PC-9 (cell line): ENCODE measurements at regions not wholly inside any gene's neighbourhood (a gene's known extent, or its start where the extent isn't known, plus 50 kb on each side); places are given as distances from the start of the nearest gene placed in this dataset.

Experiments used
- BruUV-seq: library from RNA; stranded (reverse); fragments of 400-500 nt; replicated peaks from 2 replicates; lab custom pipeline; 2021; lab: Mats Ljungman, UMichigan
- CTCF ChIA-PET: fragments of 300-600 bp; sonication (Branson Sonifier 250); formaldehyde crosslinking; loops from one replicate; lab custom pipeline; 2022; ENCODE audit warnings: antibody characterized with exemption; lab: Charles Lee
- POLR2A ChIA-PET: fragments of 300-600 bp; sonication (Branson Sonifier 250); formaldehyde crosslinking; loops from one replicate; lab custom pipeline; 2022; ENCODE audit warnings: antibody characterized with exemption; ENCODE audit not compliant: unreplicated experiment; lab: Charles Lee
- DNase-seq, 2 experiments: peaks; one replicate each; pipeline versions ENCODE4 v3.0.0 to v3.0.0-alpha.2; 2015 to 2022; ENCODE audit warnings: mixed read lengths in 1 of 2
- H2AFZ ChIP-seq: fragments of 200-600 bp; sonication (generic); 2 replicates; pipeline ENCODE4 v1.8.1; 2017; ENCODE audit warnings: antibody characterized with exemption
- H3F3A ChIP-seq: fragments of 200-600 bp; sonication (generic); 2 replicates; pipeline ENCODE4 v1.8.1; 2017; ENCODE audit warnings: antibody characterized with exemption, mild to moderate bottlenecking, low read depth; ENCODE audit not compliant: insufficient read depth
- H3K27ac ChIP-seq: fragments of 200-600 bp; sonication (generic); 2 replicates; pipeline ENCODE4 v1.6.1; 2016; ENCODE audit warnings: mixed run types
- H3K27me3 ChIP-seq: fragments of 200-600 bp; sonication (generic); 2 replicates; pipeline ENCODE4 v1.6.1; 2016; ENCODE audit warnings: low read depth, mixed run types; ENCODE audit not compliant: insufficient read depth
- H3K36me3 ChIP-seq: fragments of 200-600 bp; sonication (generic); 2 replicates; pipeline ENCODE4 v1.6.1; 2016; ENCODE audit warnings: low read depth, mixed run types
- H3K4me1 ChIP-seq: fragments of 200-600 bp; sonication (generic); replicated peaks from 2 replicates; pipeline ENCODE4 v1.6.1; 2016; ENCODE audit warnings: mixed run types; ENCODE audit not compliant: insufficient read depth
- H3K4me2 ChIP-seq: fragments of 200-600 bp; sonication (generic); 2 replicates; pipeline ENCODE4 v1.6.1; 2017; ENCODE audit warnings: mixed run types
- H3K4me3 ChIP-seq: fragments of 200-600 bp; sonication (generic); 2 replicates; pipeline ENCODE4 v1.6.1; 2016; ENCODE audit warnings: mixed run types
- H3K79me2 ChIP-seq: fragments of 200-600 bp; sonication (generic); 2 replicates; pipeline ENCODE4 v1.6.1; 2017; ENCODE audit warnings: low read depth, mixed run types
- H3K9me2 ChIP-seq: fragments of 200-600 bp; sonication (generic); 2 replicates; pipeline ENCODE4 v1.8.1; 2017; ENCODE audit warnings: mild to moderate bottlenecking; ENCODE audit not compliant: insufficient read depth
- H3K9me3 ChIP-seq: fragments of 200-600 bp; sonication (generic); 2 replicates; pipeline ENCODE4 v1.8.1; 2016; ENCODE audit warnings: low read depth; ENCODE audit not compliant: insufficient read depth
- H4K20me1 ChIP-seq: fragments of 200-600 bp; sonication (generic); 2 replicates; pipeline ENCODE4 v1.8.1; 2017; ENCODE audit not compliant: insufficient read depth
- EZH2 ChIP-seq: fragments of 200-600 bp; sonication (generic); IDR thresholded peaks from 2 replicates; pipeline ENCODE4 v1.8.0; 2017; ENCODE audit warnings: antibody characterized with exemption, low read depth
- intact Hi-C: fragments of 100-400 bp; cut with micrococcal nuclease; formaldehyde crosslinking; loops from one replicate; pipeline ENCODE4 v1.10.0; 2022; ENCODE audit not compliant: unreplicated experiment
- TF ChIP-seq, protein P1 (sequence below): fragments of 200-600 bp; sonication (generic); conservative IDR thresholded peaks from 2 replicates; pipeline ENCODE4 v1.6.1; 2017; ENCODE audit warnings: mixed run types, antibody characterized with exemption, mild to moderate bottlenecking, moderate library complexity

DNA sequence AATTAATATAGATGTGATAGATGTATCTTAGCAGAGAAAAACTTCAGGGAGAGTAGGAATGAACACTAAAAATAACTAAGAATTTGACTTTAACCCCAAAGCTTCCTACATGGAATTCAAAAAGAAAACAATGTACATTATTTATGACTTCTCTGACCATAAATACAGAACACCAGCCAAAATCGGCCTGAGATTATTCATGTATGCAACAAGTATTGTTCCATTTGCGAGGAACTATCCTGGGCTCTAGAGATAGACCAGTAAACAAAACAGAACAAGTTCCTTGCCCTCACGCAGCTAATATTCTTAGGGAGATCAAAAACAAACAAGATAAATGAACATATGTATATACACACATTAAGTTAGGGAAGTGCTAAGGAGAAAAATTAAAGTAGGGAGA lies 432.3 kb upstream of the SOX5 start:
- CTCF ChIA-PET: no interaction called here
- BruUV-seq: no TSS peak

DNA sequence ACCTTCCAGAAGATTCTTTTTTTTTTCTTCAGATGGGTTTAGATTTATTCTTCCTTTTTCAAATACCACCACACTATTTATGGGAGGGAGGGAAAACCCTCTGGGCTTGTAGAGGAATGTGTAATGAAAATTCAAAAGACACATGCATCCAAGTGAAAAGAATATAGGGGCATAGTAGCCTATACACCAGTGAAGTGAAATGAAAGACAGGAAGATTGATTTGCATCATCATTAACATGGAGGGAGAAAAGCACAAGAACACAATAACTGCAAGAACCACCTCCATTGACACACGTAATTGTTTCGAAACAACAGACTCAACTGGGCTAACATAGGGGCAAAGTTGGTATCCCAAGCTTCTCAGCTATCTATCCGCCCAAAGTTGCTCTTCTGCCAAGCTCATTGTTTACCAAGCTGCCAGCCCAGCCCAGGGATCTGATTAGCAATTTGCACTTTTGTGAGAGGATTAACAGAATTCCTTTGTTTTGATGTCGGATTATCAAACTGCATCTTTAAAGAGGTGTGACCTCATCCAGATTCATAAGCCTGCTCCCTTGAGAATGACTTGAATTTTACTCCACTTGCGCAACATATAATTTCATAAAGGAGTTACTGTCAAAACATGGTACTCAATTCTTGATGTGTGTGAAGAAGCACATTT lies 430.5 kb upstream of the SOX5 start:
- Histone ChIP-seq H3K4me2 (no peak overlapping the region), H4K20me1 (no peaks in the 10 kb centered on the region), H3K9me3 (no peaks in the 10 kb centered on the region), H3K4me3 (no peak overlapping the region), H3K27ac (no peak overlapping the region), H3K27me3 (peaks cover 19% of the 10 kb centered on the region; the same call in 1 of the 2 replicates), H3F3A (no peaks in the 10 kb centered on the region), H3K4me1 (no peaks in the 10 kb centered on the region), H3K36me3 (no peaks in the 10 kb centered on the region), H3K9me2 (no peaks in the 10 kb centered on the region), H2AFZ (no peak overlapping the region), H3K79me2 (no peaks in the 10 kb centered on the region)
- intact Hi-C loops: no loop called here
- ChIA-PET CTCF (no interaction called here), POLR2A (no interaction called here)
- DNase-seq: no peak
- no TSS peak for BruUV-seq
- TF ChIP-seq, protein P1, sequence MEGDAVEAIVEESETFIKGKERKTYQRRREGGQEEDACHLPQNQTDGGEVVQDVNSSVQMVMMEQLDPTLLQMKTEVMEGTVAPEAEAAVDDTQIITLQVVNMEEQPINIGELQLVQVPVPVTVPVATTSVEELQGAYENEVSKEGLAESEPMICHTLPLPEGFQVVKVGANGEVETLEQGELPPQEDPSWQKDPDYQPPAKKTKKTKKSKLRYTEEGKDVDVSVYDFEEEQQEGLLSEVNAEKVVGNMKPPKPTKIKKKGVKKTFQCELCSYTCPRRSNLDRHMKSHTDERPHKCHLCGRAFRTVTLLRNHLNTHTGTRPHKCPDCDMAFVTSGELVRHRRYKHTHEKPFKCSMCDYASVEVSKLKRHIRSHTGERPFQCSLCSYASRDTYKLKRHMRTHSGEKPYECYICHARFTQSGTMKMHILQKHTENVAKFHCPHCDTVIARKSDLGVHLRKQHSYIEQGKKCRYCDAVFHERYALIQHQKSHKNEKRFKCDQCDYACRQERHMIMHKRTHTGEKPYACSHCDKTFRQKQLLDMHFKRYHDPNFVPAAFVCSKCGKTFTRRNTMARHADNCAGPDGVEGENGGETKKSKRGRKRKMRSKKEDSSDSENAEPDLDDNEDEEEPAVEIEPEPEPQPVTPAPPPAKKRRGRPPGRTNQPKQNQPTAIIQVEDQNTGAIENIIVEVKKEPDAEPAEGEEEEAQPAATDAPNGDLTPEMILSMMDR: no peak
- TF ChIP-seq EZH2: no peak

More for the DNA sequence above, 432.3 kb upstream of the SOX5 start:
- TF ChIP-seq, protein P1: no peak
- no peak for TF ChIP-seq EZH2
- intact Hi-C loops: no loop called here
- no peaks in the 10 kb centered on the region for H4K20me1 ChIP-seq
- no peak for DNase-seq
- no peaks in the 10 kb centered on the region for H3K36me3 ChIP-seq
- H3K9me2 ChIP-seq: no peaks in the 10 kb centered on the region
- H3K9me3 ChIP-seq: no peaks in the 10 kb centered on the region
- no peak overlapping the region for H3K27ac ChIP-seq
- peaks cover 15% of the 10 kb centered on the region; the same call in 1 of the 2 replicates for H3K27me3 ChIP-seq
- POLR2A ChIA-PET: no interaction called here
- H3K79me2 ChIP-seq: no peaks in the 10 kb centered on the region
- H2AFZ ChIP-seq: no peak overlapping the region
- no peaks in the 10 kb centered on the region for H3K4me1 ChIP-seq
- H3K4me2 ChIP-seq: no peak overlapping the region
- no peaks in the 10 kb centered on the region for H3F3A ChIP-seq
- no peak overlapping the region for H3K4me3 ChIP-seq

DNA sequence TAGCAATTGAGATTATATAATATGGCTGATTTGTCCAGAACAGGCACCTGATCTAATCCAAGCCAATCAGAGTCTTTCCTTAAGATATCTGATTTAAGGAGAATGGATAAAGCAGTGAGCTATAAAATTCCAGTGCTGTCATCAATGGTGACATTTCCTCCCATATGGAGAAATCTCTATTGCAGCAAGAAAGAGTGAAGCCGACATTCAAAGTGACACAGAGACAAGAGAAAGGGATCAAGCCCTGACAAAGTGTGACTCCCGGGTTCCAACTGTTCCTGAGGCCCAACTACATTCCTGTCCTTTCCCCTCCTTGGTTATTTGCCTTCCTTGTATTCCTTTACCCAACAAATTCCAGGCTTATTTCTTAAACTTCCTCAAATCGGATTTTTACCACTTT lies 430.0 kb upstream of the SOX5 start:
- ChIA-PET POLR2A (no interaction called here), CTCF (no interaction called here)
- H3F3A ChIP-seq: no peaks in the 10 kb centered on the region
- no peaks in the 10 kb centered on the region for H3K79me2 ChIP-seq
- TF ChIP-seq, protein P1: no peak
- TF ChIP-seq EZH2: no peak
- no peaks in the 10 kb centered on the region for H3K9me2 ChIP-seq
- H3K9me3 ChIP-seq: no peaks in the 10 kb centered on the region
- DNase-seq: no peak
- intact Hi-C loops: no loop called here
- H3K4me2 ChIP-seq: no peak overlapping the region
- no peak overlapping the region for H2AFZ ChIP-seq
- H3K36me3 ChIP-seq: no peaks in the 10 kb centered on the region
- no peaks in the 10 kb centered on the region for H3K4me1 ChIP-seq
- H3K27ac ChIP-seq: no peak overlapping the region
- no peak overlapping the region for H3K4me3 ChIP-seq
- BruUV-seq: no TSS peak
- no peaks in the 10 kb centered on the region for H4K20me1 ChIP-seq
- peaks cover 17% of the 10 kb centered on the region; the same call in 1 of the 2 replicates for H3K27me3 ChIP-seq
